NB4 (cell line): ENCODE measurements at regions not wholly inside any gene's neighbourhood (a gene's known extent, or its start where the extent isn't known, plus 50 kb on each side); places are given as distances from the start of the nearest gene placed in this dataset.

ENCODE experiments used
- DNase-seq: peaks from one replicate; pipeline ENCODE4 v3.0.0; 2010; ENCODE audit warnings: low read depth
- H3K4me3 ChIP-seq: one replicate; pipeline ENCODE4 v1.5.1; 2011; ENCODE audit warnings: mild to moderate bottlenecking, low read depth, low read length, moderate library complexity
- MYC ChIP-seq: IDR thresholded peaks from 2 replicates; pipeline ENCODE4 v1.6.1; 2011; ENCODE audit warnings: low read depth, low read length
- POLR2A ChIP-seq: IDR thresholded peaks from 2 replicates; pipeline ENCODE4 v1.6.1; 2011; ENCODE audit warnings: mild to moderate bottlenecking; ENCODE audit not compliant: insufficient read length; ENCODE audit errors: extremely low read depth
- TF ChIP-seq, protein P1 (sequence below): IDR thresholded peaks from one replicate; pipeline ENCODE4 v1.5.1; 2012; ENCODE audit warnings: low read depth, low read length
- TF ChIP-seq, protein P2 (sequence below): IDR thresholded peaks from 2 replicates; pipeline ENCODE4 v1.6.1; 2011; ENCODE audit warnings: low read depth, low read length

DNA sequence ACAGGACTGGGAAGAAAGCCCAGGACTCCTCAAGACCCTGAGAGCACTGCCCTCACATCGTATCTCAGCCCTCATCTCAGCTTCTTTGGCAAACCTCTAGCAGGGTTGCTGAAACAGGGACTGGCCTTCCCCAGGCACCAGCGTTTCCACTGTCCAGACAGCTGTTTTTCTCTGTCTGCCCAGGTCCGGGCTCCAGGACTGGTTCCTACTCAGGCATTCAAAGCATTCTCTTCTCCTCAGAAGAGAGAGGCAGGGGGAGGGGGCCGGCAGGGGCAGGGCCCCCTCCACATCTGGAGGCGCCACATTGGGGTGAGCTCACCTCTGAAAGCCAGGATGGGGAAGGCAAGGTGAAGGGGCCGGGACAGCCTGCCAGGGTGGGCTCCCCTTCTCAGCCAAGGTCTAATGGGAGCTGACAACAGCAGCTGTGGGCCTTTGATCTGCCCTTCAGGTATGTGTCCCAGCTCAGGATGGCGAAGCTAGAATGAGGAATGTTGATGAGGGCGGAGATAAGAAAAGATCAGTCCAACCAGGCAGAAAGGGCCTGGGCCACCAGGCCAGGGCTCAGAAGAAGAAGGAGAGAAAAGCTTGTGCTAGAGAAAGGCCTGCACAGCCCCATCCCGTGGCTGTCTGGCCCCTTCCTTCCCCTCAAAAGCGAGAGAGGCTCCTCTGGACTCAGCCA, 60.4 kb downstream of the PJA1 start:
- no peak overlapping the region for H3K4me3 ChIP-seq
- TF ChIP-seq, protein P1, sequence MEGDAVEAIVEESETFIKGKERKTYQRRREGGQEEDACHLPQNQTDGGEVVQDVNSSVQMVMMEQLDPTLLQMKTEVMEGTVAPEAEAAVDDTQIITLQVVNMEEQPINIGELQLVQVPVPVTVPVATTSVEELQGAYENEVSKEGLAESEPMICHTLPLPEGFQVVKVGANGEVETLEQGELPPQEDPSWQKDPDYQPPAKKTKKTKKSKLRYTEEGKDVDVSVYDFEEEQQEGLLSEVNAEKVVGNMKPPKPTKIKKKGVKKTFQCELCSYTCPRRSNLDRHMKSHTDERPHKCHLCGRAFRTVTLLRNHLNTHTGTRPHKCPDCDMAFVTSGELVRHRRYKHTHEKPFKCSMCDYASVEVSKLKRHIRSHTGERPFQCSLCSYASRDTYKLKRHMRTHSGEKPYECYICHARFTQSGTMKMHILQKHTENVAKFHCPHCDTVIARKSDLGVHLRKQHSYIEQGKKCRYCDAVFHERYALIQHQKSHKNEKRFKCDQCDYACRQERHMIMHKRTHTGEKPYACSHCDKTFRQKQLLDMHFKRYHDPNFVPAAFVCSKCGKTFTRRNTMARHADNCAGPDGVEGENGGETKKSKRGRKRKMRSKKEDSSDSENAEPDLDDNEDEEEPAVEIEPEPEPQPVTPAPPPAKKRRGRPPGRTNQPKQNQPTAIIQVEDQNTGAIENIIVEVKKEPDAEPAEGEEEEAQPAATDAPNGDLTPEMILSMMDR = no peak
- TF ChIP-seq, protein P2, sequence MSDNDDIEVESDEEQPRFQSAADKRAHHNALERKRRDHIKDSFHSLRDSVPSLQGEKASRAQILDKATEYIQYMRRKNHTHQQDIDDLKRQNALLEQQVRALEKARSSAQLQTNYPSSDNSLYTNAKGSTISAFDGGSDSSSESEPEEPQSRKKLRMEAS = no peak
- DNase-seq = no peak

DNA sequence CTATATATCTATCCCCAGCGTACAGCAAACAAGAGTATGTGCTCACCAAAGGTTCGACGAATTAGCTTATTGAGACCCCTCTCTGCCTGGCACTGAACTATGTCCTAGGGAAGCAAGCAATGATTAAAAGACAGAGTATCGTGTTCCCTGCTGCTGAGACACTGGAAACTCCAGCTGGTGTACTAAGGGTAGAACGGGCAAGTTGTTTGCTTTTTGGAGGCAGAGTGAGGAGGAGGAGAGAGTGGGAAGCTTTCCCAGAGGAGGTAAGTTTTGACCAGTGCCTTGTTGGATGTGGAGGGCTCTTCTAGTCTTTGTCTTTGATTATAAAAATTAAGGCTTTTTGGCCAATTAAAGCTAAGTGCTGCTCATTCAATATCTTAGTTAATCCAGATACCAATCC, 61.7 kb downstream of the PJA1 start:
- DNase-seq = no peak
- no peak overlapping the region for H3K4me3 ChIP-seq
- TF ChIP-seq POLR2A = no peak
- TF ChIP-seq, protein P2 = no peak
- no peak for TF ChIP-seq MYC

DNA sequence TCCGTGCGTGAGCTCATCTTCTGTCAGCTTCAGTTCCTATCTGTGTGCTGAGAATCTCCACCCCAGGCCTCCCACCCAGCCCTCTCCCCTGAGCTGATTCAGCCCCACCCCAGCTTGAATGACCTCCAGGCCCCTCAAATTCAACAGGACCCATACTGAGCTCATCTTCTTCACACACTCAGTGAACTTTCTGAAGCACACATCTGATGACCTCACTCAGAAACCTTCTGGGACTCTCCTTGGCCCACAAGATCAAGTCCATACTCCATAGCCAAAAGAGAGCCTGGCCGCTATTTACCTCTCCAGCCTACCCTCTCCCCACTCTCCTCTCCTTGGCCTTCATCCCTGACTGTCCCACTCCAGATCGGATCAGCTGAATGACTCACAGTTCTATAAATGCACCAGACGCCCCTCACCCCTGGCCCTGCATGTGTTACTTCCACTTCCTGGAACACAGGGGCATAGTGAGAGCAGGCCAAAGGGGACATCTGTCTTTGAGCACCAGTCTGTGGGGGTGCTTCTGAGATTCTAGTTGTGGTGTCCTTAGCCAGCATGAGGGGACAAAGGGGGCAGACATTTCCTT, 62.5 kb downstream of the PJA1 start:
- TF ChIP-seq MYC = no peak
- TF ChIP-seq, protein P2 = no peak
- TF ChIP-seq, protein P1 = no peak
- TF ChIP-seq POLR2A = no peak
- no peak overlapping the region for H3K4me3 ChIP-seq
- peak; percentile 18 for DNase-seq

DNA sequence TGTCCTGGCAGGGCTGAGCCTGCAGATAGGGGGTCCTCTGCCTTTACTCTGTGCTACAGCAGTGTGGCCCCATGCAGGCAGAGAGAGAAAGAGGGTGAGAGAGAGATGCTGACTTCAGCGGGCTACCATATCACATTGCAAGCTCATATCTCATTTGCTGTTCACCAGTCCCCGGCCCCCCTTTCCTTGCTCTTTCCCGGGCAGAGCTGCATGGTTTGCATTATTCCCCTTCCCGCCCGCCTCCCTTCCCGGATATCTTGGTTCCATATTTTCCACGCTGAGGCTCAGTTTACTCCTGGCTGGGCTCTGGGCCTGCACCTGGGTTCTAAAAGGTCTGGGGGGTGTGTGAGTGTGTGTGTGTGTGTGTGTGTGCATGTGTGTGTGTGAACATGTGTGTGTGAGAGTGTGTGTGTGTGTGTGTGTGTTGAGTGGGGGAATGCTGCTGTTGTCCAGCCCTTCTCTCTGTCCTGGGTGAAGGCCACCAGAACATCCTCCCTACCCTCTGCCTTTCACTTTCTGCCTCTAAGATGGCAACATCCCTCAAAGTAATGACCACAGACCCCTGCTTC, 63.5 kb downstream of the PJA1 start:
- no peak overlapping the region for H3K4me3 ChIP-seq
- TF ChIP-seq POLR2A (no peak), MYC (no peak)
- TF ChIP-seq, protein P2 = no peak
- TF ChIP-seq, protein P1 = no peak
- DNase-seq = no peak

DNA sequence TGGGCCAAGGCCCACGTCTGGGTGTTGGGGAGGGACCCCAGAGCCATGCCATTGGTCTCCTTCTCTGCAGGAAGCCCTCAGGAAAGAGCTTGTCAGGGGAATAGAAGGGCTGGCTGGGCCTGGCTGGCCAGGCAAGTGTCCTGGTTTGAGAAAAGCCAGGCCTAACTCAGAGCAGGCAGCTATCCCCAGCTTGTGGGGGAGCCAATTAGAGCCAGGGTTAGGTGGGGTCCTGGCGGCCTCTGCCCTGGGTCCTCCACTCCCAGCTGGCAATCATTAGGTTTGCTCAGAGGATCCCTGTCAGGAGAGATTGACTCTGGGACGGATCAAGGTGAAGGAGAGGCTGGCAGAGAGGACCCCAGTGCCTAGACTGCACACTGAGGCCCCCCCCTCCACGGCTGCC, 64.8 kb downstream of the PJA1 start:
- DNase-seq = no peak
- no peak overlapping the region for H3K4me3 ChIP-seq
- TF ChIP-seq, protein P2 = no peak
- TF ChIP-seq POLR2A (no peak), MYC (no peak)
- TF ChIP-seq, protein P1 = no peak
